HG03432 (cell line): ENCODE measurements at regions not wholly inside any gene's neighbourhood (a gene's known extent, or its start where the extent isn't known, plus 50 kb on each side); places are given as distances from the start of the nearest gene placed in this dataset.

Experiments
- ATAC-seq: cut with Tn5 transposase; IDR thresholded peaks from one replicate; pipeline ENCODE4 v1.9.1; 2021; ENCODE audit warnings: mild to moderate bottlenecking, moderate library complexity; ENCODE audit not compliant: unreplicated experiment

- no peak for ATAC-seq
These were observed 370.6 kb upstream of the CDH20 start for GRCh38 chr18:60962625-60963024.

GRCh38 chr18:60965856-60966255 lies 367.4 kb upstream of the CDH20 start:
- ATAC-seq: no peak

GRCh38 chr18:60966876-60967275 lies 366.4 kb upstream of the CDH20 start:
- no peak for ATAC-seq

GRCh38 chr18:60975420-60975819 lies 357.8 kb upstream of the CDH20 start:
- no peak for ATAC-seq

GRCh38 chr18:60976976-60977375 lies 356.3 kb upstream of the CDH20 start:
- no peak for ATAC-seq

GRCh38 chr18:60978338-60978737 lies 354.9 kb upstream of the CDH20 start:
- ATAC-seq: no peak

- ATAC-seq: no peak
These were observed 352.7 kb upstream of the CDH20 start for GRCh38 chr18:60980422-60981005.

- ATAC-seq: no peak
These were observed 351.4 kb upstream of the CDH20 start for GRCh38 chr18:60981682-60982328.

GRCh38 chr18:60982329-60982695 lies 350.9 kb upstream of the CDH20 start:
- ATAC-seq: no peak

GRCh38 chr18:60982928-60983327 lies 350.3 kb upstream of the CDH20 start:
- no peak for ATAC-seq

- ATAC-seq: no peak
These were observed 348.7 kb upstream of the CDH20 start for GRCh38 chr18:60984510-60984909.

GRCh38 chr18:60987963-60988362 lies 345.3 kb upstream of the CDH20 start:
- no peak for ATAC-seq

- ATAC-seq: no peak
These were observed 336.9 kb upstream of the CDH20 start for GRCh38 chr18:60996326-60996725.

GRCh38 chr18:60996822-60997221 lies 336.4 kb upstream of the CDH20 start:
- ATAC-seq: no peak

- no peak for ATAC-seq
These were observed 332.1 kb upstream of the CDH20 start for GRCh38 chr18:61001138-61001537.

- no peak for ATAC-seq
These were observed 326.5 kb upstream of the CDH20 start for GRCh38 chr18:61006687-61007224.

GRCh38 chr18:61019338-61020301 lies 313.6 kb upstream of the CDH20 start:
- no peak for ATAC-seq

GRCh38 chr18:61025596-61025995 lies 307.6 kb upstream of the CDH20 start:
- no peak for ATAC-seq

- no peak for ATAC-seq
These were observed 301.6 kb upstream of the CDH20 start for GRCh38 chr18:61031626-61032025.

GRCh38 chr18:61034580-61034979 lies 298.6 kb upstream of the CDH20 start:
- ATAC-seq: no peak

- no peak for ATAC-seq
These were observed 294.0 kb upstream of the CDH20 start for GRCh38 chr18:61039251-61039650.

GRCh38 chr18:61047794-61048193 lies 285.4 kb upstream of the CDH20 start:
- ATAC-seq: no peak
